Osteocyte (in vitro differentiated cells): ENCODE measurements at regions not wholly inside any gene's neighbourhood (a gene's known extent, or its start where the extent isn't known, plus 50 kb on each side); places are given as distances from the start of the nearest gene placed in this dataset.

Source experiments
- DNase-seq: peaks from one replicate; pipeline ENCODE4 v3.0.0; 2021; ENCODE audit warnings: mixed read lengths; ENCODE audit not compliant: unreplicated experiment; ENCODE audit errors: extremely low spot score
- H3K27ac Mint-ChIP-seq: one replicate; pipeline ENCODE4 v1.8.0; 2021; ENCODE audit warnings: mild to moderate bottlenecking, mixed read lengths; ENCODE audit not compliant: unreplicated experiment
- H3K27me3 Mint-ChIP-seq: one replicate; pipeline ENCODE4 v1.8.0; 2021; ENCODE audit warnings: mixed read lengths; ENCODE audit not compliant: unreplicated experiment
- H3K36me3 Mint-ChIP-seq: one replicate; pipeline ENCODE4 v1.8.0; 2021; ENCODE audit warnings: mixed read lengths; ENCODE audit not compliant: unreplicated experiment
- H3K4me1 Mint-ChIP-seq: one replicate; pipeline ENCODE4 v1.8.0; 2021; ENCODE audit warnings: mixed read lengths; ENCODE audit not compliant: unreplicated experiment
- H3K4me3 Mint-ChIP-seq: one replicate; pipeline ENCODE4 v1.8.0; 2021; ENCODE audit warnings: mild to moderate bottlenecking, moderate library complexity, mixed read lengths; ENCODE audit not compliant: unreplicated experiment
- H3K9me3 Mint-ChIP-seq: one replicate; pipeline ENCODE4 v1.8.0; 2021; ENCODE audit warnings: mixed read lengths; ENCODE audit not compliant: unreplicated experiment
- CTCF ChIP-seq: fragments of 200-600 bp; sonication (generic); IDR thresholded peaks from 2 replicates; pipeline ENCODE4 v1.5.0; 2021; ENCODE audit warnings: antibody characterized with exemption, mild to moderate bottlenecking, moderate library complexity

- no peaks in the 10 kb centered on the region for H3K4me1 Mint-ChIP-seq
- no peaks in the 10 kb centered on the region for H3K36me3 Mint-ChIP-seq
- H3K27ac Mint-ChIP-seq: no peak overlapping the region
- no peaks in the 10 kb centered on the region for H3K9me3 Mint-ChIP-seq
- no peak for TF ChIP-seq CTCF
- H3K4me3 Mint-ChIP-seq: no peak overlapping the region
- DNase-seq: no peak
- peaks cover 50% of the 10 kb centered on the region for H3K27me3 Mint-ChIP-seq
These were observed 115.5 kb upstream of the ACKR3 start for GRCh38 chr2:236454076-236454475.

GRCh38 chr2:236459393-236459792, 110.2 kb upstream of the ACKR3 start:
- Mint-ChIP-seq H3K27ac (no peak overlapping the region), H3K4me1 (no peaks in the 10 kb centered on the region), H3K36me3 (no peaks in the 10 kb centered on the region), H3K4me3 (no peak overlapping the region), H3K9me3 (no peaks in the 10 kb centered on the region), H3K27me3 (peaks cover 29% of the 10 kb centered on the region)
- no peak for TF ChIP-seq CTCF
- no peak for DNase-seq

- no peak overlapping the region for H3K27ac Mint-ChIP-seq
- H3K4me3 Mint-ChIP-seq: no peak overlapping the region
- TF ChIP-seq CTCF: no peak
- H3K36me3 Mint-ChIP-seq: no peaks in the 10 kb centered on the region
- peaks cover 14% of the 10 kb centered on the region for H3K9me3 Mint-ChIP-seq
- H3K4me1 Mint-ChIP-seq: no peaks in the 10 kb centered on the region
- DNase-seq: no peak
- peaks cover 18% of the 10 kb centered on the region for H3K27me3 Mint-ChIP-seq
These were observed 105.5 kb upstream of the ACKR3 start for GRCh38 chr2:236464140-236464539.

- no peaks in the 10 kb centered on the region for H3K4me1 Mint-ChIP-seq
- H3K27me3 Mint-ChIP-seq: peaks cover 61% of the 10 kb centered on the region
These were observed 96.7 kb upstream of the ACKR3 start for GRCh38 chr2:236472720-236473495.

GRCh38 chr2:236473691-236474090, 95.9 kb upstream of the ACKR3 start:
- no peak overlapping the region for H3K4me3 Mint-ChIP-seq
- no peaks in the 10 kb centered on the region for H3K36me3 Mint-ChIP-seq
- H3K27ac Mint-ChIP-seq: no peak overlapping the region
- no peak for DNase-seq
- peaks cover 61% of the 10 kb centered on the region for H3K27me3 Mint-ChIP-seq
- peaks cover 8% of the 10 kb centered on the region for H3K9me3 Mint-ChIP-seq
- no peaks in the 10 kb centered on the region for H3K4me1 Mint-ChIP-seq
- TF ChIP-seq CTCF: no peak

More at GRCh38 chr2:236472720-236473495, 96.7 kb upstream of the ACKR3 start:
- Mint-ChIP-seq H3K4me3 (no peak overlapping the region), H3K27ac (no peak overlapping the region), H3K36me3 (no peaks in the 10 kb centered on the region), H3K9me3 (peaks cover 8% of the 10 kb centered on the region)
- no peak for DNase-seq
- TF ChIP-seq CTCF: no peak
